Endodermal cell (in vitro differentiated cells): ENCODE measurements at regions not wholly inside any gene's neighbourhood (a gene's known extent, or its start where the extent isn't known, plus 50 kb on each side); places are given as distances from the start of the nearest gene placed in this dataset.

Experiments used
- DNase-seq: peaks from one replicate; pipeline ENCODE4 v3.0.0-alpha.2; 2017
- H3K27ac ChIP-seq: 2 replicates; pipeline ENCODE4 v1.5.1; 2013; ENCODE audit warnings: mild to moderate bottlenecking, low read depth, low read length, moderate library complexity
- H3K27me3 ChIP-seq: 2 replicates; pipeline ENCODE4 v1.6.1; 2013; ENCODE audit warnings: mild to moderate bottlenecking, low read length, moderate library complexity; ENCODE audit not compliant: insufficient read depth, control insufficient read depth, poor library complexity, severe bottlenecking
- H3K36me3 ChIP-seq: 2 replicates; pipeline ENCODE4 v1.7.0; 2013; ENCODE audit warnings: mild to moderate bottlenecking, low read length, moderate library complexity; ENCODE audit not compliant: control insufficient read depth, insufficient read depth
- H3K4me1 ChIP-seq: one replicate; pipeline ENCODE4 v1.7.0; 2013; ENCODE audit warnings: low read length; ENCODE audit not compliant: control insufficient read depth, insufficient read depth
- H3K4me3 ChIP-seq: 2 replicates; pipeline ENCODE4 v1.5.1; 2013; ENCODE audit warnings: mild to moderate bottlenecking, low read length, moderate library complexity
- H3K9ac ChIP-seq: 2 replicates; pipeline ENCODE4 v1.6.1; 2013; ENCODE audit warnings: mild to moderate bottlenecking, low read length, moderate library complexity; ENCODE audit not compliant: poor library complexity, severe bottlenecking; ENCODE audit errors: extremely low read depth
- H3K9me3 ChIP-seq: 2 replicates; pipeline ENCODE4 v1.6.1; 2013; ENCODE audit warnings: mild to moderate bottlenecking, low read length, moderate library complexity; ENCODE audit not compliant: control insufficient read depth
- H3K27ac Mint-ChIP-seq: 2 replicates; pipeline ENCODE4 v1.8.0; 2020; ENCODE audit warnings: mixed read lengths
- H3K27me3 Mint-ChIP-seq: 2 replicates; pipeline ENCODE4 v1.8.0; 2021; ENCODE audit warnings: mild to moderate bottlenecking, mixed read lengths; ENCODE audit not compliant: insufficient read depth
- H3K36me3 Mint-ChIP-seq: 2 replicates; pipeline ENCODE4 v1.8.0; 2020; ENCODE audit warnings: low read depth, mixed read lengths
- H3K4me1 Mint-ChIP-seq: 2 replicates; pipeline ENCODE4 v1.8.0; 2020; ENCODE audit warnings: mixed read lengths
- H3K4me3 Mint-ChIP-seq: 2 replicates; pipeline ENCODE4 v1.8.0; 2020; ENCODE audit warnings: mild to moderate bottlenecking, moderate library complexity, mixed read lengths
- H3K9me3 Mint-ChIP-seq: 2 replicates; pipeline ENCODE4 v1.8.0; 2020; ENCODE audit warnings: mild to moderate bottlenecking, mixed read lengths
- CTCF ChIP-seq: fragments of 200-600 bp; sonication (generic); conservative IDR thresholded peaks from 2 replicates; pipeline ENCODE4 v1.5.0; 2021; ENCODE audit warnings: antibody characterized with exemption, mild to moderate bottlenecking
- WGBS, 2 experiments: methylation state at CpG; one replicate each; pipeline versions ENCODE4 v1.1.5 to v1.1.7; 2013; ENCODE audit warnings: missing lambda C conversion rate in 2 of 2, mixed read lengths in 1 of 2; ENCODE audit not compliant: insufficient coverage in 1 of 2, insufficient read length in 1 of 2; 5-methylcytosine and 5-hydroxymethylcytosine counted together

DNA sequence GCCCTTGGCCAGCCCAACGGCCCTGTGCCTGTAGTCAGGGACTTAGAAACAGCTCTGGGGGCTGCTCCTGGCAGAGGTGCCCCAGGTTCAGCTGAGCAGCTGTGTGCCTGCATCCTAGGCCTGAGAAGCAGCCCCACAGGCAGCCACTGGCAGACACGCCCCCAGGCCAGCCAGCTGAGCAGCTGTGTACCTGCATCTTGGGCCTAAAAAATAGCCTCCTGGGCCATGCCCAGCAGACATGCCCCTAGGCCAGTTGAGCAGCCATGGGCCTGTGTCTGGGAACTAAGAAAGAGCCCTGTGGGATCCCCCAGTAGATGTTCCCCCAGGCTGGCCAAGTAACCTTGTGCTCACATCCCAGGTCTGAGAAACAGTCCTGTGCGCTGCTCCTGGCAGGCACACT, 64.0 kb downstream of the TBR1 start:
- Histone ChIP-seq H3K9ac (no peak overlapping the region), H3K9me3 (peaks cover 13% of the 10 kb centered on the region), H3K27ac (no peak overlapping the region), H3K27me3 (no peaks in the 10 kb centered on the region), H3K4me3 (no peak overlapping the region), H3K4me1 (no peaks in the 10 kb centered on the region), H3K36me3 (no peaks in the 10 kb centered on the region)
- Mint-ChIP-seq H3K4me3 (no peak overlapping the region), H3K36me3 (no peaks in the 10 kb centered on the region), H3K27me3 (peaks cover 2% of the 10 kb centered on the region), H3K9me3 (peaks cover 17% of the 10 kb centered on the region), H3K27ac (no peak overlapping the region), H3K4me1 (no peaks in the 10 kb centered on the region)
- WGBS, 2 experiments: 68 to 93% methylated on average over 3 of the region's 3 CpGs
- TF ChIP-seq CTCF: no peak
- DNase-seq: no peak

DNA sequence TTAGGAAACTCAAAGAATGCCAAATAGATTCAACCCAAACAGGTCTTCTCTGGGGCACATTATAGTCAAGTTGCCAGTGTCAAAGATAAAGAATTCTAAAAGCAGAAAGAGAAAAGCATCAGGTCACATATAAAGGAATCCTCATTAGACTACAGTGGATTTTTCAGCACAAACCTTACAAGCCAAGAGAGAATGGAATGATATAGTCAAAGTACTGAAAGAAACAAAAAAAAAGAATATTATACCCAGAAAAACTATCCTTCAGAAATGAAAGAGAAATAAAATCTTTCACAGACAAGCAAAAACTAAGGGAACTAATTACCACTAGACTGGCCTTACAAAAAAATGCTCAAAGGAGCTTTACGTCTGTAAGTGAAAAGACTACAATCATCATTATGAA, 65.5 kb downstream of the TBR1 start:
- Histone ChIP-seq H3K27me3 (no peaks in the 10 kb centered on the region), H3K4me1 (no peaks in the 10 kb centered on the region), H3K36me3 (no peaks in the 10 kb centered on the region), H3K9ac (no peak overlapping the region), H3K4me3 (no peak overlapping the region), H3K9me3 (peaks cover 13% of the 10 kb centered on the region), H3K27ac (no peak overlapping the region)
- Mint-ChIP-seq H3K4me3 (no peak overlapping the region), H3K9me3 (peaks cover 17% of the 10 kb centered on the region), H3K4me1 (no peaks in the 10 kb centered on the region), H3K27me3 (peaks cover 2% of the 10 kb centered on the region), H3K36me3 (no peaks in the 10 kb centered on the region), H3K27ac (no peak overlapping the region)
- DNase-seq: no peak
- no peak for TF ChIP-seq CTCF
- WGBS, 2 experiments: 100% methylated on average over 1 of the region's 1 CpG; no CpG with 5 or more reads in 1 of the 2 experiments

- no peak overlapping the region for H3K27ac Mint-ChIP-seq
- whole genome bisulfite sequencing, 2 experiments: 90% methylated on average over 1 of the region's 1 CpG; no CpG with 5 or more reads in 1 of the 2 experiments
- Histone ChIP-seq H3K9ac (no peak overlapping the region), H3K4me3 (no peak overlapping the region), H3K9me3 (peaks cover 13% of the 10 kb centered on the region), H3K4me1 (no peaks in the 10 kb centered on the region), H3K36me3 (no peaks in the 10 kb centered on the region), H3K27ac (no peak overlapping the region), H3K27me3 (no peaks in the 10 kb centered on the region)
- no peaks in the 10 kb centered on the region for H3K36me3 Mint-ChIP-seq
- no peak overlapping the region for H3K4me3 Mint-ChIP-seq
- no peak for TF ChIP-seq CTCF
- H3K9me3 Mint-ChIP-seq: peaks cover 17% of the 10 kb centered on the region
- no peaks in the 10 kb centered on the region for H3K4me1 Mint-ChIP-seq
- peaks cover 2% of the 10 kb centered on the region for H3K27me3 Mint-ChIP-seq
- DNase-seq: no peak
Measured at GRCh38 chr2:161484061-161484460, 68.0 kb downstream of the TBR1 start.
